ENCODE measurements at regions not wholly inside any gene's neighbourhood (a gene's known extent, or its start where the extent isn't known, plus 50 kb on each side); places are given as distances from the start of the nearest gene placed in this dataset.

GRCh38 chr12:42030588-42030987 lies 114.1 kb downstream of the GXYLT1 start:
- TF ChIP-seq ZNF530 (tag by site-specific recombination; IDR thresholded peaks at IDR 0.05; ENCODE audit: low read depth) (no peak), REST (tag by site-specific recombination; IDR thresholded peaks at IDR 0.05) (no peak), ZBTB21 (tag by site-specific recombination; IDR thresholded peaks at IDR 0.05) (no peak), CTCF (tag by site-specific recombination; IDR thresholded peaks at IDR 0.05) (no peak), ZNF404 (tag by site-specific recombination; IDR thresholded peaks at IDR 0.05) (no peak), SP3 (tag by site-specific recombination; IDR thresholded peaks at IDR 0.05) (no peak)

Data from HEK293 (cell line).